PC-3 (cell line): ENCODE measurements at regions not wholly inside any gene's neighbourhood (a gene's known extent, or its start where the extent isn't known, plus 50 kb on each side); places are given as distances from the start of the nearest gene placed in this dataset.

Experiments used
- EZH2 ChIP-seq: fragments of 300-600 bp; sonication (generic); IDR thresholded peaks from one replicate; pipeline ENCODE4 v1.6.1; 2017; ENCODE audit warnings: antibody characterized with exemption, mild to moderate bottlenecking, low read length; ENCODE audit not compliant: unreplicated experiment
- EZH2phosphoT487 ChIP-seq: fragments of 300-600 bp; sonication (generic); IDR thresholded peaks from 2 replicates; pipeline ENCODE4 v1.6.1; 2018; ENCODE audit warnings: mild to moderate bottlenecking, antibody characterized with exemption, low read length, borderline replicate concordance
- TF ChIP-seq, protein P1 (sequence below): fragments of 300-600 bp; sonication (generic); conservative IDR thresholded peaks from 2 replicates; pipeline ENCODE4 v1.5.1; 2017; ENCODE audit warnings: antibody characterized with exemption, low read depth, mild to moderate bottlenecking, low read length

GRCh38 chr10:8766899-8767298 lies 712.4 kb downstream of the GATA3 start:
- TF ChIP-seq, protein P1, sequence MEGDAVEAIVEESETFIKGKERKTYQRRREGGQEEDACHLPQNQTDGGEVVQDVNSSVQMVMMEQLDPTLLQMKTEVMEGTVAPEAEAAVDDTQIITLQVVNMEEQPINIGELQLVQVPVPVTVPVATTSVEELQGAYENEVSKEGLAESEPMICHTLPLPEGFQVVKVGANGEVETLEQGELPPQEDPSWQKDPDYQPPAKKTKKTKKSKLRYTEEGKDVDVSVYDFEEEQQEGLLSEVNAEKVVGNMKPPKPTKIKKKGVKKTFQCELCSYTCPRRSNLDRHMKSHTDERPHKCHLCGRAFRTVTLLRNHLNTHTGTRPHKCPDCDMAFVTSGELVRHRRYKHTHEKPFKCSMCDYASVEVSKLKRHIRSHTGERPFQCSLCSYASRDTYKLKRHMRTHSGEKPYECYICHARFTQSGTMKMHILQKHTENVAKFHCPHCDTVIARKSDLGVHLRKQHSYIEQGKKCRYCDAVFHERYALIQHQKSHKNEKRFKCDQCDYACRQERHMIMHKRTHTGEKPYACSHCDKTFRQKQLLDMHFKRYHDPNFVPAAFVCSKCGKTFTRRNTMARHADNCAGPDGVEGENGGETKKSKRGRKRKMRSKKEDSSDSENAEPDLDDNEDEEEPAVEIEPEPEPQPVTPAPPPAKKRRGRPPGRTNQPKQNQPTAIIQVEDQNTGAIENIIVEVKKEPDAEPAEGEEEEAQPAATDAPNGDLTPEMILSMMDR: no peak
- TF ChIP-seq EZH2 (no peak), EZH2phosphoT487 (no peak)
